Ovary (tissue), 3 donors: ENCODE measurements at regions not wholly inside any gene's neighbourhood (a gene's known extent, or its start where the extent isn't known, plus 50 kb on each side); places are given as distances from the start of the nearest gene placed in this dataset.

ENCODE experiments used
- CTCF ChIP-seq, 3 donors: fragments of 450-650 bp in 2 of 3; fragments of 200-600 bp in 1 of 3; IDR thresholded peaks; one replicate each; pipeline versions ENCODE4 v1.5.1 to v1.8.0; 2016 to 2022; ENCODE audit warnings: antibody characterized with exemption in 3 of 3, mild to moderate bottlenecking in 1 of 3
- EP300 ChIP-seq: sonication (generic); formaldehyde crosslinking; IDR thresholded peaks from one replicate; pipeline ENCODE4 v1.6.1; 2017; ENCODE audit warnings: antibody characterized with exemption
- POLR2A ChIP-seq: fragments of 450-650 bp; IDR thresholded peaks from one replicate; pipeline ENCODE4 v1.6.1; 2017; ENCODE audit warnings: antibody characterized with exemption, mild to moderate bottlenecking, moderate library complexity
- donor health status: DM: no; HTN: no; CAD: no.

GRCh38 chr17:52470553-52470952 is 312.0 kb upstream of the CA10 start:
- TF ChIP-seq POLR2A (no peak), CTCF (IDR thresholded peaks at IDR 0.05) (no peak), EP300 (no peak)
